Mammary epithelial cell (primary cell): ENCODE measurements at regions not wholly inside any gene's neighbourhood (a gene's known extent, or its start where the extent isn't known, plus 50 kb on each side); places are given as distances from the start of the nearest gene placed in this dataset.

ENCODE experiments used
- CTCF ChIP-seq, 2 donors: IDR thresholded peaks in 1 of 2; conservative IDR thresholded peaks in 1 of 2; 2 replicates each; pipeline ENCODE4 v1.5.1; 2011 to 2012; ENCODE audit warnings: inconsistent platforms in 2 of 2, low read length in 2 of 2, mild to moderate bottlenecking in 2 of 2, control low read depth in 1 of 2, low read depth in 1 of 2; ENCODE audit not compliant: insufficient read depth in 1 of 2; ENCODE audit errors: extremely low read depth in 1 of 2
- EZH2 ChIP-seq: IDR thresholded peaks from 2 replicates; pipeline ENCODE4 v1.6.1; 2012; ENCODE audit warnings: low read length, inconsistent platforms, borderline replicate concordance

- no peak for TF ChIP-seq CTCF (conservative IDR thresholded peaks at IDR 0.05 in 1 of 2, IDR thresholded peaks at IDR 0.05 in 1 of 2; ENCODE audit: extremely low read depth in 1 of 2, insufficient read depth in 1 of 2, low read depth in 1 of 2, low read length in 2 of 2)
- TF ChIP-seq EZH2, result no peak
These were observed 61.9 kb upstream of the CIBAR2 start for GRCh38 chr16:85173981-85174751.
